NB4 (cell line): ENCODE measurements at regions not wholly inside any gene's neighbourhood (a gene's known extent, or its start where the extent isn't known, plus 50 kb on each side); places are given as distances from the start of the nearest gene placed in this dataset.

ENCODE experiments used
- DNase-seq: peaks from one replicate; pipeline ENCODE4 v3.0.0; 2010; ENCODE audit warnings: low read depth
- H3K4me3 ChIP-seq: one replicate; pipeline ENCODE4 v1.5.1; 2011; ENCODE audit warnings: mild to moderate bottlenecking, low read depth, low read length, moderate library complexity
- CTCF ChIP-seq: IDR thresholded peaks from one replicate; pipeline ENCODE4 v1.5.1; 2012; ENCODE audit warnings: low read depth, low read length
- MYC ChIP-seq: IDR thresholded peaks from 2 replicates; pipeline ENCODE4 v1.6.1; 2011; ENCODE audit warnings: low read depth, low read length
- POLR2A ChIP-seq: IDR thresholded peaks from 2 replicates; pipeline ENCODE4 v1.6.1; 2011; ENCODE audit warnings: mild to moderate bottlenecking; ENCODE audit not compliant: insufficient read length; ENCODE audit errors: extremely low read depth
- TF ChIP-seq, protein P1 (sequence below): IDR thresholded peaks from 2 replicates; pipeline ENCODE4 v1.6.1; 2011; ENCODE audit warnings: low read depth, low read length

DNA sequence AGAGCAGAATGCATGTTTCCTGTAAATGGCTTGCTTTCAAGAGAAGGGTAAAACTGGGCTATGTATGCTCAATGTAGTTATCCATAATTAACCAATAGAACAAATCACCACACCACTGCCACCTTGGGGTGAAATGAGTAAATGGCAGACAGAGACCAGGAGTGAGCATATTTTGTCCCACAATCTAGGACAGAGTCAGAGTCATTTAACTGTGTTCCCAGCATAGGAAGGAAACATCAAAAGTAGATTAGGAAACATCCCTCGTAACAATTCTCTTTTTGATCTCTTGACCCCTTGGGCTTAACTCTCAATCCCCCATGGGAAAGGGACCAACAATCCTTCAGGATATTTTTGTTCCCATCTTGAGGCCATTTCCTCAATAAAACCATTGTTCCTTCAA lies 224.8 kb downstream of the NHLRC3 start:
- peak; percentile 74 for TF ChIP-seq CTCF
- no peak for TF ChIP-seq POLR2A
- TF ChIP-seq, protein P1, sequence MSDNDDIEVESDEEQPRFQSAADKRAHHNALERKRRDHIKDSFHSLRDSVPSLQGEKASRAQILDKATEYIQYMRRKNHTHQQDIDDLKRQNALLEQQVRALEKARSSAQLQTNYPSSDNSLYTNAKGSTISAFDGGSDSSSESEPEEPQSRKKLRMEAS = no peak
- no peak for TF ChIP-seq MYC
- no peak overlapping the region for H3K4me3 ChIP-seq
- peak; percentile 54 for DNase-seq

- DNase-seq = no peak
- no peak overlapping the region for H3K4me3 ChIP-seq
- TF ChIP-seq POLR2A (no peak), CTCF (no peak), MYC (no peak)
- TF ChIP-seq, protein P1 = no peak
These were observed 225.3 kb downstream of the NHLRC3 start for GRCh38 chr13:39263531-39263930.

DNA sequence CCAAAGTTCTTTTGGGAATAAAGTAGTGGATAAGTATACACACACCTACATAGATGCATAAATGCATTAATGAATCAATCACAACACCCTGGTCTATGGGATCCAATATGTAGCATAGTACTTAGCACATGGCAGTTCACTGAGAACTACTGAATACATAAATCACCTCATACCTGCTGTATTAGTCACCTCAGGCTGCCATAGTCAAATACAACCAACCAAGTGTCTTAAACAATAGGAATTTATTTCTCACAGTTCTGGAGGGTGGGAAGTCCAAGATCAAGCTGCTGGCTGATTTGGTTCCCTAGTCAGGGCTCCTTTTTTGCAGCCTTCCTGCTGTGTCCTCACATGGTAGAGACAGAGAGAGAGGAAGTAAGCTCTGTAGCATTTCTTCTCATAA lies 228.2 kb downstream of the NHLRC3 start:
- TF ChIP-seq, protein P1 = no peak
- TF ChIP-seq MYC (no peak), POLR2A (no peak), CTCF (no peak)
- DNase-seq = no peak
- no peak overlapping the region for H3K4me3 ChIP-seq

GRCh38 chr13:39268398-39268797 lies 230.1 kb downstream of the NHLRC3 start:
- H3K4me3 ChIP-seq = no peak overlapping the region
- DNase-seq = no peak
- TF ChIP-seq CTCF (no peak), POLR2A (no peak), MYC (no peak)
- TF ChIP-seq, protein P1 = no peak

DNA sequence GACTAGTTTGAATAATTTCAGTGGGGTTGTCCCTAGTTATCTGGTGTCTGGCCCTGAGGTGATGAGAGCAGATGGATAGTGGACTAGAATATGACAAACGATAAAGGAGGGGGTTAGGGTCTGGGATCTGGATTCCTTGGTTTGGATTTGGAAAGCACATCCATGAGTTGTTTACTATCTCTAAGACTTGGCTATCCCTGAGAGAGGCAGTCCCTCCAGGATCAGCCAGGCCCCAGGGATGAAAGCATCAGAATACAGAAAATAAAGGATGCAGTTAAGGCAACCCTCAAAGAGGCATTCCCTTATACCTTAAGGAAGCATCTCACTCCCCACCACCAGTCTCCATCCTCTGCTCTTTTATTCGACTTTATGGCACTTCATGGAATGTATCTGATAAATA lies 230.7 kb downstream of the NHLRC3 start:
- H3K4me3 ChIP-seq = no peak overlapping the region
- no peak for TF ChIP-seq MYC
- no peak for TF ChIP-seq CTCF
- TF ChIP-seq, protein P1 = no peak
- TF ChIP-seq POLR2A = no peak
- DNase-seq = no peak

DNA sequence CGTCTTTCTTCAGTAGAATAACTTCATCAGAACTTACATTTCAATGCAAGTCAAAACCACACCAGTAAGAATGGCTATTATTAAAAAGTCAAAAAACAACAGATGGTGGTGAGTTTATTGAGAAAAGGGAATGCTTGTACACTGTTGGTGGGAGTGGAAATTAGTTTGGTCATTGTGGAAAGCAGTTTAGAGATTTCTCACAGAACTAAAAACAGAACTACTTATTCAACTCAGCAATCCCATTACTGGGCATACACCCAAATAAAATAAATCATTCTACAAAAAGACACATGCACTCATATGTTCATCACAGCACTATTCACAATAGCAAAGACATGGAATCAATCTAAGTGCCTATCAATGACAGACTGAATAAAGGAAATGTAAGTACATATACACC lies 231.2 kb downstream of the NHLRC3 start:
- H3K4me3 ChIP-seq = no peak overlapping the region
- no peak for DNase-seq
- TF ChIP-seq MYC = no peak
- TF ChIP-seq, protein P1 = no peak
- TF ChIP-seq CTCF = no peak
- TF ChIP-seq POLR2A = no peak
